ENCODE measurements at regions not wholly inside any gene's neighbourhood (a gene's known extent, or its start where the extent isn't known, plus 50 kb on each side); places are given as distances from the start of the nearest gene placed in this dataset.

GRCh38 chr7:49080896-49081475 is 156.6 kb downstream of the CDC14C start:
- intact Hi-C loops (cut with DNase I; ENCODE audit: low total_unique reads) = no loop called here
- WGBS, 5 donors = 76 to 84% (median 79%) methylated on average over 2 of the region's 2 CpGs
- no peak overlapping the region for H3K4me3 ChIP-seq

GRCh38 chr7:49088017-49088416 is 163.7 kb downstream of the CDC14C start:
- intact Hi-C loops (cut with DNase I; ENCODE audit: low total_unique reads) = no loop called here
- DNase-seq = no peak
- H3K4me3 ChIP-seq = no peak overlapping the region
- H3K4me1 ChIP-seq = no peaks in the 10 kb centered on the region
- H3K36me3 ChIP-seq = no peaks in the 10 kb centered on the region
- TF ChIP-seq POLR2AphosphoS5 (IDR thresholded peaks at IDR 0.05) (no peak), CTCF (IDR thresholded peaks at IDR 0.05 in 8 of 11, conservative IDR thresholded peaks at IDR 0.05 in 3 of 11) (no peak), POLR2A (IDR thresholded peaks at IDR 0.05) (no peak)
- H3K27me3 ChIP-seq (replicated peaks in 1 of 7) = no peaks in the 10 kb centered on the region
- H3K27ac ChIP-seq = no peak overlapping the region
- H3K9me3 ChIP-seq = peaks cover 0 to 2% (median 0%) of the 10 kb centered on the region in 8 donors

More at GRCh38 chr7:49080896-49081475, 156.6 kb downstream of the CDC14C start:
- TF ChIP-seq POLR2A (IDR thresholded peaks at IDR 0.05) (no peak), CTCF (IDR thresholded peaks at IDR 0.05 in 8 of 11, conservative IDR thresholded peaks at IDR 0.05 in 3 of 11) (no peak), POLR2AphosphoS5 (IDR thresholded peaks at IDR 0.05) (no peak)
- DNase-seq = no peak
- Histone ChIP-seq H3K36me3 (no peaks in the 10 kb centered on the region), H3K9me3 (peaks cover 0 to 13% (median 2%) of the 10 kb centered on the region in 8 donors), H3K4me1 (no peaks in the 10 kb centered on the region), H3K27ac (no peak overlapping the region), H3K27me3 (replicated peaks in 1 of 7) (no peaks in the 10 kb centered on the region)

GRCh38 chr7:49089717-49090116 is 165.4 kb downstream of the CDC14C start:
- 46 to 64% (median 53%) methylated on average over 2 of the region's 2 CpGs for WGBS, 5 donors
- H3K27ac ChIP-seq = no peak overlapping the region
- H3K4me3 ChIP-seq = no peak overlapping the region
- H3K27me3 ChIP-seq (replicated peaks in 1 of 7) = no peaks in the 10 kb centered on the region
- intact Hi-C loops (cut with DNase I; ENCODE audit: low total_unique reads) = no loop called here
- TF ChIP-seq POLR2AphosphoS5 (IDR thresholded peaks at IDR 0.05) (no peak), CTCF (IDR thresholded peaks at IDR 0.05 in 8 of 11, conservative IDR thresholded peaks at IDR 0.05 in 3 of 11) (no peak), POLR2A (IDR thresholded peaks at IDR 0.05) (no peak)
- no peaks in the 10 kb centered on the region for H3K4me1 ChIP-seq
- H3K36me3 ChIP-seq = no peaks in the 10 kb centered on the region
- no peaks in the 10 kb centered on the region for H3K9me3 ChIP-seq
- no peak for DNase-seq

- H3K4me3 ChIP-seq = no peak overlapping the region
- no peak for TF ChIP-seq POLR2AphosphoS5 (IDR thresholded peaks at IDR 0.05)
- no peak for TF ChIP-seq POLR2A (IDR thresholded peaks at IDR 0.05)
- TF ChIP-seq CTCF (IDR thresholded peaks at IDR 0.05 in 8 of 11, conservative IDR thresholded peaks at IDR 0.05 in 3 of 11) = no peak
- no peak for DNase-seq
- no peaks in the 10 kb centered on the region for H3K9me3 ChIP-seq
- WGBS, 5 donors = 74 to 80% (median 76%) methylated on average over 3 of the region's 3 CpGs
- no peak overlapping the region for H3K27ac ChIP-seq
- H3K4me1 ChIP-seq = no peaks in the 10 kb centered on the region
- H3K36me3 ChIP-seq = no peaks in the 10 kb centered on the region
- H3K27me3 ChIP-seq (replicated peaks in 1 of 7) = no peaks in the 10 kb centered on the region
- intact Hi-C loops (cut with DNase I; ENCODE audit: low total_unique reads) = no loop called here
Measured at GRCh38 chr7:49091089-49091488, 166.7 kb downstream of the CDC14C start.

Measured in spleen (tissue), 11 donors.